Vagina (tissue), 2 donors: ENCODE measurements at regions not wholly inside any gene's neighbourhood (a gene's known extent, or its start where the extent isn't known, plus 50 kb on each side); places are given as distances from the start of the nearest gene placed in this dataset.

Experiments used
- POLR2A ChIP-seq, 2 donors: fragments of 450-650 bp; IDR thresholded peaks; one replicate each; pipeline ENCODE4 v1.6.1; 2017; ENCODE audit warnings: antibody characterized with exemption in 2 of 2, mild to moderate bottlenecking in 2 of 2, moderate library complexity in 2 of 2
- POLR2AphosphoS5 ChIP-seq, 2 donors: sonication (generic); formaldehyde crosslinking; IDR thresholded peaks; one replicate each; pipeline ENCODE4 v1.9.0; 2017; ENCODE audit warnings: antibody characterized with exemption in 2 of 2, mild to moderate bottlenecking in 2 of 2, low read depth in 1 of 2; ENCODE audit not compliant: insufficient read depth in 1 of 2
- TF ChIP-seq, protein P1 (sequence below), 3 experiments: fragments of 450-650 bp in 2 of 3; fragments of 200-600 bp in 1 of 3; sonication (generic) in 1 of 3; IDR thresholded peaks; one replicate each; pipeline ENCODE4 v1.5.1; 2017 to 2019; ENCODE audit warnings: antibody characterized with exemption in 3 of 3, mild to moderate bottlenecking in 2 of 3, moderate library complexity in 2 of 3

DNA sequence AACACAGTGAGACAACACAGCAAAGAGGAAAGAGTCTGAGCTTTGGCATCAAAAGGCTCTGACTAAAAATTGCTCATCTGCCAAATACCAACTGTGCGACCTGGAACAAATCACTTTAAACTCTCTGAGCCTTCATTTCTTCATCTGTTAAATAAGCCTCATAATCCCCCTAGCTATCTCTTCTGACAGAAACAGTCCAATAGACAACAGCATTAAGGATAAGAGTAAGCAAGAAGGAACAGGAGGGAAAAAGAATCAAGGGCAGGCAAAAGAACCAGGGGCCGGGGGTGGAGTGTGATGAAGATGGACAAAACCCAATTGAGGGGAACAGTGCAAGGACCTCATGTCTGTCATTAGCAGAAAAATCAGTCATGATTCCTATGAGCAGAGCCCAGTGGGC lies 79.4 kb upstream of the SETMAR start:
- TF ChIP-seq, protein P1, sequence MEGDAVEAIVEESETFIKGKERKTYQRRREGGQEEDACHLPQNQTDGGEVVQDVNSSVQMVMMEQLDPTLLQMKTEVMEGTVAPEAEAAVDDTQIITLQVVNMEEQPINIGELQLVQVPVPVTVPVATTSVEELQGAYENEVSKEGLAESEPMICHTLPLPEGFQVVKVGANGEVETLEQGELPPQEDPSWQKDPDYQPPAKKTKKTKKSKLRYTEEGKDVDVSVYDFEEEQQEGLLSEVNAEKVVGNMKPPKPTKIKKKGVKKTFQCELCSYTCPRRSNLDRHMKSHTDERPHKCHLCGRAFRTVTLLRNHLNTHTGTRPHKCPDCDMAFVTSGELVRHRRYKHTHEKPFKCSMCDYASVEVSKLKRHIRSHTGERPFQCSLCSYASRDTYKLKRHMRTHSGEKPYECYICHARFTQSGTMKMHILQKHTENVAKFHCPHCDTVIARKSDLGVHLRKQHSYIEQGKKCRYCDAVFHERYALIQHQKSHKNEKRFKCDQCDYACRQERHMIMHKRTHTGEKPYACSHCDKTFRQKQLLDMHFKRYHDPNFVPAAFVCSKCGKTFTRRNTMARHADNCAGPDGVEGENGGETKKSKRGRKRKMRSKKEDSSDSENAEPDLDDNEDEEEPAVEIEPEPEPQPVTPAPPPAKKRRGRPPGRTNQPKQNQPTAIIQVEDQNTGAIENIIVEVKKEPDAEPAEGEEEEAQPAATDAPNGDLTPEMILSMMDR (IDR thresholded peaks at IDR 0.05): no peak
- TF ChIP-seq POLR2A (IDR thresholded peaks at IDR 0.05): no peak
- no peak for TF ChIP-seq POLR2AphosphoS5 (IDR thresholded peaks at IDR 0.05; ENCODE audit: insufficient read depth in 1 of 2, low read depth in 1 of 2)
